ENCODE measurements at regions not wholly inside any gene's neighbourhood (a gene's known extent, or its start where the extent isn't known, plus 50 kb on each side); places are given as distances from the start of the nearest gene placed in this dataset.
"Not testable (repeated sequence)": the region's sequence is repeated elsewhere in the genome, so short reads cannot be mapped to it uniquely, and the experiment has no call there.

DNA sequence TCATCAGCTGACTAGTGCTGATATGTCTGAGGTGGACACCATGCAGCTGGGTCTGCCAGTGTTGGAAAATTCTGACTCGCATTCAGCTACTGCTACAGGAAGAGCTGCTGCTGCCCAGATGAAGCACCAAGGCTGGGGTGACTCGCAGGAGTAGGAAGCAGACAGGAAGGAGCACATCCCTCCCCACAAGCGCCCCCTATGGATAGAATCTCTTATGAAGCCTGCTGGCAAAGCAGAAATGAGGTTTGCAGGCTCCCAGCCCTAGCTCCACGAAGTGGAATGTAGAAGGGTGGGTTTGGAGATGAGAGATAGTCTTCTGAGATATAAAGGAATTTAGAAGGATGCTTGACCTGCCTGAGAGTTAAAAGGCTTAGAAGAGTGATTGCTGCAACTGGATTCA lies 443.0 kb downstream of the ACTL7B start:
- H3K9ac ChIP-seq (ENCODE audit: low read length) = no peak overlapping the region
- no peak overlapping the region for H3K27ac ChIP-seq (ENCODE audit: low read depth, low read length)
- H3K4me3 ChIP-seq (ENCODE audit: low read depth in 1 of 2, low read length in 2 of 2) = no peak overlapping the region
- no peaks in the 10 kb centered on the region for H3K27me3 ChIP-seq (ENCODE audit: control insufficient read depth in 1 of 2, insufficient read depth in 2 of 2, low read length in 2 of 2)
- H3K36me3 ChIP-seq (ENCODE audit: insufficient read depth, low read length) = no peaks in the 10 kb centered on the region
- H3K9me3 ChIP-seq (ENCODE audit: low read length) = no peaks in the 10 kb centered on the region
- no peaks in the 10 kb centered on the region for H3K4me1 ChIP-seq (ENCODE audit: insufficient read depth, low read length)

GRCh38 chr9:108411632-108412031 lies 444.2 kb downstream of the ACTL7B start:
- H3K9me3 ChIP-seq (ENCODE audit: low read length) = no peaks in the 10 kb centered on the region
- H3K27me3 ChIP-seq (ENCODE audit: control insufficient read depth in 1 of 2, insufficient read depth in 2 of 2, low read length in 2 of 2) = no peaks in the 10 kb centered on the region
- no peak overlapping the region for H3K4me3 ChIP-seq (ENCODE audit: low read depth in 1 of 2, low read length in 2 of 2)
- no peaks in the 10 kb centered on the region for H3K4me1 ChIP-seq (ENCODE audit: insufficient read depth, low read length)
- H3K36me3 ChIP-seq (ENCODE audit: insufficient read depth, low read length) = no peaks in the 10 kb centered on the region
- H3K9ac ChIP-seq (ENCODE audit: low read length) = no peak overlapping the region
- no peak overlapping the region for H3K27ac ChIP-seq (ENCODE audit: low read depth, low read length)

- H3K9me3 ChIP-seq (ENCODE audit: low read length) = no peaks in the 10 kb centered on the region
- H3K9ac ChIP-seq (ENCODE audit: low read length) = no peak overlapping the region
These were observed 445.6 kb downstream of the ACTL7B start for GRCh38 chr9:108410161-108410560.

GRCh38 chr9:108400297-108400696 lies 455.5 kb downstream of the ACTL7B start:
- Histone ChIP-seq H3K9ac (ENCODE audit: low read length) (no peak overlapping the region), H3K36me3 (ENCODE audit: insufficient read depth, low read length) (no peaks in the 10 kb centered on the region), H3K9me3 (ENCODE audit: low read length) (no peaks in the 10 kb centered on the region), H3K27me3 (ENCODE audit: control insufficient read depth in 1 of 2, insufficient read depth in 2 of 2, low read length in 2 of 2) (no peaks in the 10 kb centered on the region), H3K27ac (ENCODE audit: low read depth, low read length) (no peak overlapping the region), H3K4me3 (ENCODE audit: low read depth in 1 of 2, low read length in 2 of 2) (no peak overlapping the region), H3K4me1 (ENCODE audit: insufficient read depth, low read length) (no peaks in the 10 kb centered on the region)

More at GRCh38 chr9:108410161-108410560, 445.6 kb downstream of the ACTL7B start:
- Histone ChIP-seq H3K4me1 (ENCODE audit: insufficient read depth, low read length) (no peaks in the 10 kb centered on the region), H3K4me3 (ENCODE audit: low read depth in 1 of 2, low read length in 2 of 2) (no peak overlapping the region), H3K36me3 (ENCODE audit: insufficient read depth, low read length) (no peaks in the 10 kb centered on the region), H3K27me3 (ENCODE audit: control insufficient read depth in 1 of 2, insufficient read depth in 2 of 2, low read length in 2 of 2) (no peaks in the 10 kb centered on the region), H3K27ac (ENCODE audit: low read depth, low read length) (no peak overlapping the region)

DNA sequence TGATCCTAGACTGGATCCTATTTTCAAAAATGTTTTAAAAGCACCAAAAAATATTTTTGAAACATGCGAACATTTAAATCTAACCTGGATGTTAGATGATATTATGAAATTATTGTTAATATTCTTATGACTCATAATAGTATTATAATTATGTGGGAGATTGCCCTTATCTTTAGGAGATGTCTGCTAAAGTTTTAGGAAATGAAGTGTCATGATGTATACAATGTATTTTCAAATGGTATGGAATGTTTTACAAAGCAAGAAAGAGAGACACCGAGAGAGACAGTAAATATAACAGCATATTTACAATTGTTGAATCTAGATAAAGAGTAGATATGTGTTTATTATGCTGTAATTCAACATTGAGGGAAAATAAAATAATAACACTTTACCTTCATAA lies 455.9 kb downstream of the ACTL7B start:
- no peak overlapping the region for H3K4me3 ChIP-seq (ENCODE audit: low read depth in 1 of 2, low read length in 2 of 2)
- no peaks in the 10 kb centered on the region for H3K36me3 ChIP-seq (ENCODE audit: insufficient read depth, low read length)
- no peak overlapping the region for H3K27ac ChIP-seq (ENCODE audit: low read depth, low read length)
- H3K27me3 ChIP-seq (ENCODE audit: control insufficient read depth in 1 of 2, insufficient read depth in 2 of 2, low read length in 2 of 2) = no peaks in the 10 kb centered on the region
- no peak overlapping the region for H3K9ac ChIP-seq (ENCODE audit: low read length)
- H3K9me3 ChIP-seq (ENCODE audit: low read length) = no peaks in the 10 kb centered on the region
- H3K4me1 ChIP-seq (ENCODE audit: insufficient read depth, low read length) = no peaks in the 10 kb centered on the region

DNA sequence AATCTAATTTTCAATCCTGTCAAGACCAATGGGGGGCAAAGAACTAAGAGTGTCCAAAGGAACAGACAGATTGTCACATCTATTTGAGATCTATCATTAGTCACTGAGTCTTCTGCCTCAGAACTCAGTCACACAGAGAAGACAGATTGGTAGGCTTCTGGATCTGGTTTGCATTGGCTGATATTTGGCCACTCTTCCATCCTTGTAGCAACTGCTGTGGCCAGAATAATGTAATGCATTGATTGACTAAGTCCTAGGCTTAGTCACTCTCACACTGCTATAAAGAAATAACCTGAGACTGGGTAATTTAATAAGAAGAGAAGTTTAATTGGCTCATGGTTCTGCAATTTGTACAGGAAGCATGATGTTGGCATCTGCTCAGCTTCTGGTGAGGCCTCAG lies 458.5 kb downstream of the ACTL7B start:
- Histone ChIP-seq H3K27ac (ENCODE audit: low read depth, low read length) (no peak overlapping the region), H3K36me3 (ENCODE audit: insufficient read depth, low read length) (no peaks in the 10 kb centered on the region), H3K9me3 (ENCODE audit: low read length) (no peaks in the 10 kb centered on the region), H3K27me3 (ENCODE audit: control insufficient read depth in 1 of 2, insufficient read depth in 2 of 2, low read length in 2 of 2) (no peaks in the 10 kb centered on the region), H3K4me1 (ENCODE audit: insufficient read depth, low read length) (no peaks in the 10 kb centered on the region), H3K9ac (ENCODE audit: low read length) (no peak overlapping the region), H3K4me3 (ENCODE audit: low read depth in 1 of 2, low read length in 2 of 2) (no peak overlapping the region)

DNA sequence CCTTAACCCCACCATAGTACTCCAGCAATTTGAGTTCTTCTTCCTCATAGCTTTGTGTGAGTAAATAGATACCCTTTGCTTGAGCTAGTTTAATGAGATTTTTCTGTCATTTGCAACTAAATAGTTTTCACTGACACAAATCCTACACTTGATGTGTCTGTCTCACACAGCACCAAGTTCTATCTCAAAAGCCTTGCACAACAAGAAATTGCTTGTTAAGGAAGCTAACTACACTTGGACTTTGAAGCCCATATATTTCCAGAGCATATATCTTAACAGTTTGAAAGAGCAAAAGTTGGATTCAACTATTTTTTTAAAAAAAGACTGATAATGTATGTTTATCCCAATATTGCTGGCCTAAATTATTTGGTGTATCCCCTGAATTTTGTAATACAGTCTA lies 459.2 kb downstream of the ACTL7B start:
- Histone ChIP-seq H3K9me3 (ENCODE audit: low read length) (no peaks in the 10 kb centered on the region), H3K4me1 (ENCODE audit: insufficient read depth, low read length) (no peaks in the 10 kb centered on the region), H3K9ac (ENCODE audit: low read length) (no peak overlapping the region), H3K4me3 (ENCODE audit: low read depth in 1 of 2, low read length in 2 of 2) (no peak overlapping the region), H3K36me3 (ENCODE audit: insufficient read depth, low read length) (no peaks in the 10 kb centered on the region), H3K27ac (ENCODE audit: low read depth, low read length) (no peak overlapping the region), H3K27me3 (ENCODE audit: control insufficient read depth in 1 of 2, insufficient read depth in 2 of 2, low read length in 2 of 2) (no peaks in the 10 kb centered on the region)

DNA sequence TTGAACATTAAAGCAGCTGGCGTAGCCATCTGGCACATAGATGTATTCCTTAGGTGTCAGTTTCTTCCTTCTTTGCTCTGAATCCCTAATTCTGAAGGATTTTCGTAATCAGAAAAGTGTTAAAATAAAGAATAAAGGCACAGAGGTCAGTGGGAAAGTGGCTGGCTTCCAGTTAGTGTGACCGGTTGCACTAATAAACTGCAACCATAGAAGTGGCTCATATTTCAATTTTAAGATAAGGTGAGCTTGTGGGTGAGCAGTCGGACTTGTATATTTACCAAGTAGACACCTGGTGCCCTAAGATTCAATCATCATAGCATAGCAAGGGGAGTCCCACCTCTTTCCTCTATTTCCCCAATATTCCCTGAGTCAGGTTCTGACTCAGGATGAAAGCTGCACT lies 459.6 kb downstream of the ACTL7B start:
- H3K36me3 ChIP-seq (ENCODE audit: insufficient read depth, low read length) = no peaks in the 10 kb centered on the region
- H3K27me3 ChIP-seq (ENCODE audit: control insufficient read depth in 1 of 2, insufficient read depth in 2 of 2, low read length in 2 of 2) = no peaks in the 10 kb centered on the region

GRCh38 chr9:108395421-108395820 lies 460.4 kb downstream of the ACTL7B start:
- H3K27me3 ChIP-seq (ENCODE audit: control insufficient read depth in 1 of 2, insufficient read depth in 2 of 2, low read length in 2 of 2) = no peaks in the 10 kb centered on the region
- H3K9me3 ChIP-seq (ENCODE audit: low read length) = no peaks in the 10 kb centered on the region
- no peak overlapping the region for H3K27ac ChIP-seq (ENCODE audit: low read depth, low read length)
- no peak overlapping the region for H3K9ac ChIP-seq (ENCODE audit: low read length)
- no peaks in the 10 kb centered on the region for H3K36me3 ChIP-seq (ENCODE audit: insufficient read depth, low read length)
- no peaks in the 10 kb centered on the region for H3K4me1 ChIP-seq (ENCODE audit: insufficient read depth, low read length)
- H3K4me3 ChIP-seq (ENCODE audit: low read depth in 1 of 2, low read length in 2 of 2) = no peak overlapping the region

More for the DNA sequence above, 459.6 kb downstream of the ACTL7B start:
- Histone ChIP-seq H3K27ac (ENCODE audit: low read depth, low read length) (no peak overlapping the region), H3K9me3 (ENCODE audit: low read length) (no peaks in the 10 kb centered on the region), H3K4me1 (ENCODE audit: insufficient read depth, low read length) (no peaks in the 10 kb centered on the region), H3K9ac (ENCODE audit: low read length) (no peak overlapping the region), H3K4me3 (ENCODE audit: low read depth in 1 of 2, low read length in 2 of 2) (no peak overlapping the region)

GRCh38 chr9:108394726-108395125 lies 461.1 kb downstream of the ACTL7B start:
- H3K9me3 ChIP-seq (ENCODE audit: low read length) = no peaks in the 10 kb centered on the region
- H3K36me3 ChIP-seq (ENCODE audit: insufficient read depth, low read length) = no peaks in the 10 kb centered on the region
- H3K27ac ChIP-seq (ENCODE audit: low read depth, low read length) = no peak overlapping the region
- no peaks in the 10 kb centered on the region for H3K4me1 ChIP-seq (ENCODE audit: insufficient read depth, low read length)
- no peak overlapping the region for H3K4me3 ChIP-seq (ENCODE audit: low read depth in 1 of 2, low read length in 2 of 2)
- no peaks in the 10 kb centered on the region for H3K27me3 ChIP-seq (ENCODE audit: control insufficient read depth in 1 of 2, insufficient read depth in 2 of 2, low read length in 2 of 2)
- no peak overlapping the region for H3K9ac ChIP-seq (ENCODE audit: low read length)

DNA sequence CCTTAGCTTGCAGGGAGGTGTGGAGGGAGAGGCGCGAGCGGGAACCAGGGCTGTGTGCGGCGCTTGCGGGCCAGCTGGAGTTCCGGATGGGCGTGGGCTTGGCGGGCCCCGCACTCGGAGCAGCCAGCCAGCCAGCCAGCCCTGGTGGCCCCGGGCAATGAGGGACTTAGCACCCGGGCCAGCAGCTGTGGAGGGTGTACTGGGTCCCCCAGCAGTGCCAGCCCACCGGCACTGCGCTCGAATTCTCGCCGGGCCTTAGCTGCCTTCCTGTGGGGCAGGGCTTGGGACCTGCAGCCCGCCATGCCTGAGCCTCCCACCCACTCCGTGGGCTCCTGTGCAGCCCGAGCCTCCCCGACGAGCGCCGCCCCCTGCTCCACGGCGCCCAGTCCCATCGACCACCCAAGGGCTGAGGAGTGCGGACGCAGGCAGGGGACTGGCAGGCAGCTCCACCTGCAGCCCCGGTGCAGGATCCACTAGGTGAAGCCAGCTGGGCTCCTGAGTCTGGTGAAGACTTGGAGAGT lies 462.2 kb downstream of the ACTL7B start:
- H3K36me3 ChIP-seq (ENCODE audit: insufficient read depth, low read length); H3K27me3 ChIP-seq (ENCODE audit: control insufficient read depth in 1 of 2, insufficient read depth in 2 of 2, low read length in 2 of 2); H3K4me3 ChIP-seq (ENCODE audit: low read depth in 1 of 2, low read length in 2 of 2); H3K9me3 ChIP-seq (ENCODE audit: low read length); H3K27ac ChIP-seq (ENCODE audit: low read depth, low read length); H3K4me1 ChIP-seq (ENCODE audit: insufficient read depth, low read length); H3K9ac ChIP-seq (ENCODE audit: low read length): not testable (repeated sequence)

DNA sequence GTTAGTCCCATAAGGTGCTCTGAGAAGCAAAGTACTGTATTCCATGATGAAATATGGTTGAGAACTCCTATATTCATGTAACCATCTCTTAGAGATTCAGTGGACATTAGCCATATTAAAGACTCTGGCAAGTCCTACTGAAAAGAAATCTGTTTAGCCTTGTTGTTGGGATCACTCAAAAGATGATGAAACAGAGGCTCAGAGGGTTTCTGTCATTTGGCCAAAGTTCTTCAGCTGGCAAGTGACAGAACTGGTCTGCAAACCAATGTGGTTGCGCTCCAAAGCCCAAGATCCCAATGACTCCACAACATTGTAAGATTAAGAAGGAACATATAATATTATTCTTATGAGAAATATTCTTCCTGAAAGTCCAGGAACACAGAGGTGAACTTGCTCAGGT lies 462.9 kb downstream of the ACTL7B start:
- no peaks in the 10 kb centered on the region for H3K27me3 ChIP-seq (ENCODE audit: control insufficient read depth in 1 of 2, insufficient read depth in 2 of 2, low read length in 2 of 2)

More for the DNA sequence above, 462.9 kb downstream of the ACTL7B start:
- no peak overlapping the region for H3K9ac ChIP-seq (ENCODE audit: low read length)
- no peak overlapping the region for H3K4me3 ChIP-seq (ENCODE audit: low read depth in 1 of 2, low read length in 2 of 2)
- H3K9me3 ChIP-seq (ENCODE audit: low read length) = no peaks in the 10 kb centered on the region
- H3K4me1 ChIP-seq (ENCODE audit: insufficient read depth, low read length) = no peaks in the 10 kb centered on the region
- H3K27ac ChIP-seq (ENCODE audit: low read depth, low read length) = no peak overlapping the region
- H3K36me3 ChIP-seq (ENCODE audit: insufficient read depth, low read length) = no peaks in the 10 kb centered on the region

All from muscle layer of colon (tissue), 2 donors.